ENCODE measurements at regions not wholly inside any gene's neighbourhood (a gene's known extent, or its start where the extent isn't known, plus 50 kb on each side); places are given as distances from the start of the nearest gene placed in this dataset.
"Not testable (repeated sequence)": the region's sequence is repeated elsewhere in the genome, so short reads cannot be mapped to it uniquely, and the experiment has no call there.

- no peak for DNase-seq (ENCODE audit: extremely low read depth in 1 of 11, low read depth in 9 of 11, low spot score in 4 of 11)
Observed at GRCh38 chr2:194096402-194096801, 1560.6 kb upstream of the SLC39A10 start.

- DNase-seq (ENCODE audit: extremely low read depth in 1 of 11, low read depth in 9 of 11, low spot score in 4 of 11), result no peak
Observed at GRCh38 chr2:194095359-194095758, 1561.7 kb upstream of the SLC39A10 start.

- DNase-seq (ENCODE audit: extremely low read depth in 1 of 11, low read depth in 9 of 11, low spot score in 4 of 11), result no peak
Observed at GRCh38 chr2:194090251-194090905, 1566.6 kb upstream of the SLC39A10 start.

- DNase-seq (ENCODE audit: extremely low read depth in 1 of 11, low read depth in 9 of 11, low spot score in 4 of 11), result peak in 1 of 11 donors; percentile 1
Observed at GRCh38 chr2:194087089-194087958, 1569.7 kb upstream of the SLC39A10 start.

- no peak for DNase-seq (ENCODE audit: extremely low read depth in 1 of 11, low read depth in 9 of 11, low spot score in 4 of 11)
Observed at GRCh38 chr2:194086129-194086528, 1570.9 kb upstream of the SLC39A10 start.

- no peak for DNase-seq (ENCODE audit: extremely low read depth in 1 of 11, low read depth in 9 of 11, low spot score in 4 of 11)
Observed at GRCh38 chr2:194079989-194080388, 1577.0 kb upstream of the SLC39A10 start.

- no peak for DNase-seq (ENCODE audit: extremely low read depth in 1 of 11, low read depth in 9 of 11, low spot score in 4 of 11)
Observed at GRCh38 chr2:194077366-194077765, 1579.7 kb upstream of the SLC39A10 start.

GRCh38 chr2:194062401-194062800 lies 1594.6 kb upstream of the SLC39A10 start:
- no peak for DNase-seq (ENCODE audit: extremely low read depth in 1 of 11, low read depth in 9 of 11, low spot score in 4 of 11)

- DNase-seq (ENCODE audit: extremely low read depth in 1 of 11, low read depth in 9 of 11, low spot score in 4 of 11), result no peak
Observed at GRCh38 chr2:194060269-194060668, 1596.8 kb upstream of the SLC39A10 start.

- no peak for DNase-seq (ENCODE audit: extremely low read depth in 1 of 11, low read depth in 9 of 11, low spot score in 4 of 11)
Observed at GRCh38 chr2:194054313-194054712, 1602.7 kb upstream of the SLC39A10 start.

GRCh38 chr2:194044321-194044720 lies 1612.7 kb upstream of the SLC39A10 start:
- no peak for DNase-seq (ENCODE audit: extremely low read depth in 1 of 11, low read depth in 9 of 11, low spot score in 4 of 11)

GRCh38 chr2:194021130-194021529 lies 1635.9 kb upstream of the SLC39A10 start:
- DNase-seq (ENCODE audit: extremely low read depth in 1 of 11, low read depth in 9 of 11, low spot score in 4 of 11), result not testable (repeated sequence)

GRCh38 chr2:194020155-194020554 lies 1636.9 kb upstream of the SLC39A10 start:
- no peak for DNase-seq (ENCODE audit: extremely low read depth in 1 of 11, low read depth in 9 of 11, low spot score in 4 of 11)

GRCh38 chr2:194015751-194016150 lies 1641.3 kb upstream of the SLC39A10 start:
- no peak for DNase-seq (ENCODE audit: extremely low read depth in 1 of 11, low read depth in 9 of 11, low spot score in 4 of 11)

GRCh38 chr2:194014639-194015038 lies 1642.4 kb upstream of the SLC39A10 start:
- DNase-seq (ENCODE audit: extremely low read depth in 1 of 11, low read depth in 9 of 11, low spot score in 4 of 11), result no peak

- no peak for DNase-seq (ENCODE audit: extremely low read depth in 1 of 11, low read depth in 9 of 11, low spot score in 4 of 11)
Observed at GRCh38 chr2:194004590-194005206, 1652.3 kb upstream of the SLC39A10 start.

GRCh38 chr2:194003911-194004310 lies 1653.1 kb upstream of the SLC39A10 start:
- DNase-seq (ENCODE audit: extremely low read depth in 1 of 11, low read depth in 9 of 11, low spot score in 4 of 11), result no peak

- DNase-seq (ENCODE audit: extremely low read depth in 1 of 11, low read depth in 9 of 11, low spot score in 4 of 11), result no peak
Observed at GRCh38 chr2:194002699-194003368, 1654.2 kb upstream of the SLC39A10 start.

- DNase-seq (ENCODE audit: extremely low read depth in 1 of 11, low read depth in 9 of 11, low spot score in 4 of 11), result no peak
Observed at GRCh38 chr2:193990868-193991267, 1666.2 kb upstream of the SLC39A10 start.

GRCh38 chr2:193989645-193990044 lies 1667.4 kb upstream of the SLC39A10 start:
- DNase-seq (ENCODE audit: extremely low read depth in 1 of 11, low read depth in 9 of 11, low spot score in 4 of 11), result no peak
